ENCODE measurements at regions not wholly inside any gene's neighbourhood (a gene's known extent, or its start where the extent isn't known, plus 50 kb on each side); places are given as distances from the start of the nearest gene placed in this dataset.
A peak's percentile ranks its signal among the peaks of the same experiment; 100 is the strongest.
"Not testable (repeated sequence)": the region's sequence is repeated elsewhere in the genome, so short reads cannot be mapped to it uniquely, and the experiment has no call there.

- DNase-seq: no peak
These were observed 703.8 kb downstream of the RFPL4B start for GRCh38 chr6:113050979-113051378.

- DNase-seq: no peak
These were observed 705.4 kb downstream of the RFPL4B start for GRCh38 chr6:113052506-113052905.

GRCh38 chr6:113055061-113055460 lies 707.9 kb downstream of the RFPL4B start:
- no peak for DNase-seq

- no peak for DNase-seq
These were observed 708.9 kb downstream of the RFPL4B start for GRCh38 chr6:113055998-113056397.

GRCh38 chr6:113057567-113058053 lies 710.5 kb downstream of the RFPL4B start:
- DNase-seq: no peak

- DNase-seq: no peak
These were observed 713.5 kb downstream of the RFPL4B start for GRCh38 chr6:113060664-113061063.

DNA sequence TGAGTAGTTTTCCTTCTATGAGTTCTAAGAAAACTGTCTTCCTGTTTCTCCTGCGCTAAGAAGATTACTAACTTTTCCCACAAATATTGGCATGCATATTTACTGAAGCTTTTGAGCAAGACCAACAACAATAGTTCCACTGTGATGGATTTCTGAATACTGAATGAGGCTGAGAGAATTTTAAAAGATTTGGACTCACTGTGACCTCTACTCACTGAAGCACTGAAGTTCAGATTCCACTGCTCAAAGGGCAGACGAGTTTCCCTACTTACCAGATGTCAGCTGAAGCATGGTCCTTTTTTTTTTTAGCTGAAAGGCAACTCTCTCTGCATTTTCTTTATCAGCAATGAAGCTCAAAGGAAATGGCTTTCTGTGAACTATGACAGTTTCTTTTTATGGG lies 718.5 kb downstream of the RFPL4B start:
- DNase-seq: peak in 2 of 14 donors; percentile 2 to 3

GRCh38 chr6:113067612-113068275 lies 720.6 kb downstream of the RFPL4B start:
- DNase-seq: no peak

DNA sequence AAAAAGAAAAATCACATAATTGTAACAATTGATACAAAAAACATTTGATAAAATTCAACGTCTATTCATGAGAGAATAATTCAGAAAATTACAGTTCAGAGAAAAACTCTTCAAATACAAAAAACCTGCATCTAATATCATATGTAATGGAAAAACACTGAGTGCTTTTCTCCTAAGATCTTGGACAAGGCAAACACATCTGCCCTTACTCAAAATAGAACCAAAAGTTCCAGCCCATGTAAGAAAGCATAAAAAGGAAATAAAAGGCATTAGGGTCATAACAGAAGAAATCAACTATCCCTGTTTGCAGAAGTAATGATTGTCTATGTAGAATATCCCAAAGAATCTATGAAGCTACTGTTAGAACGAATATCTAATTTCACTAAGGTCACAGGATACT lies 721.4 kb downstream of the RFPL4B start:
- DNase-seq: no peak

DNA sequence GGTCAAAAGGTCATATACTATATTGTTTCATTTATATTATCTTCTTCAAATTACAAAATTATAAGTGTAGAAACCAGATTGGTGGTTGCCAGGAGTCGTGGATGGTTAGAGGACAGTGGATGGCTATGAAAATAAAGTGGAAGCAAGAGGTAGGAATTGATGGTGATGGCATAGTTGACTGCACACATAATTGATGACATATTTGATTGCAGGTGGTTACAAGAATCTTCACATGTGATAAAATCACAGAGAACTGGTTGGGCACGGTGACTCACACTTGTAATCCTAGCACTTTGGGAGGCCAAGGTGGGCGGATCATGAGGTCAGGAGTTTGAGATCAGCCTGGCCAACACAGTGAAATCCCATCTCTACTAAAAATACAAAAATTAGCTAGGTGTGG lies 723.6 kb downstream of the RFPL4B start:
- not testable (repeated sequence) for DNase-seq

GRCh38 chr6:113073611-113074191 lies 726.6 kb downstream of the RFPL4B start:
- DNase-seq: no peak

DNA sequence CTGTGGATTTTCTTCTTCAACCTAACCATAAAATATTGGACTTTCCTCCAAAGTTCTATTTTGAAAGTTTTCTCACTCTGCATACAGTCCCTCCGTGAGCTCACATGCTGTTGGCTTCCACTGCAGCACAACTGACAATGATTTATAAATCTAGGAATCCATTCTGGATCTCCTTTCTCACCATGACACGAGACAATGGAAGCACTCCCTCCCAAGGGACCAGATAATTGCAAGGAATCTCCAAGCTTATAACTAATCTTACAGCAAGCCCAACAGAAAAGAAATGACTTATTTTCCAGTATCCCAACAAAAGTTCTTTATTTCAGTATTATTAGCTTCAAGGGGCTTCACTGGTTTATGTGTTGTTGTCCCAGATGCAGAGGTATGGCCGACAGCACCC lies 729.0 kb downstream of the RFPL4B start:
- no peak for DNase-seq

- DNase-seq: no peak
These were observed 729.7 kb downstream of the RFPL4B start for GRCh38 chr6:113076816-113077215.

GRCh38 chr6:113077794-113078193 lies 730.7 kb downstream of the RFPL4B start:
- no peak for DNase-seq

DNA sequence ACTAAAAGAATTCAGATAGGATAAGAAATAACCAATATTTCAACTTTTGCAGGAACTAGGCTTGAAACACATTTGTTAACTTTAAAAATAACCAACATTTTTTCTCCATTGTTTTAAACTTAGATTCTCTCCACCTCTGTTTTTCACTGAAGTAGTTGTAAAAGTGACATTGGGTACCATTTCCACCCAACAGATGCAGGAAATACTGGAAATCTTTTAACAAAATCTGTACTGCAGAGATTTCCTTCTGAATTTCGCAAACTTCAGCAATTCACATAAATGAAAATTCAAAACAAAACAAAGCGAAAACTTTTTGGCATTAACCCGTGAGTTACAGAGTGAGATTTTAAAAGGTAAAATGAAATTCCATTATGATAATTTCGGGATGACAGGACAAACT lies 731.7 kb downstream of the RFPL4B start:
- DNase-seq: no peak

- DNase-seq: no peak
These were observed 735.6 kb downstream of the RFPL4B start for GRCh38 chr6:113082745-113083144.

DNA sequence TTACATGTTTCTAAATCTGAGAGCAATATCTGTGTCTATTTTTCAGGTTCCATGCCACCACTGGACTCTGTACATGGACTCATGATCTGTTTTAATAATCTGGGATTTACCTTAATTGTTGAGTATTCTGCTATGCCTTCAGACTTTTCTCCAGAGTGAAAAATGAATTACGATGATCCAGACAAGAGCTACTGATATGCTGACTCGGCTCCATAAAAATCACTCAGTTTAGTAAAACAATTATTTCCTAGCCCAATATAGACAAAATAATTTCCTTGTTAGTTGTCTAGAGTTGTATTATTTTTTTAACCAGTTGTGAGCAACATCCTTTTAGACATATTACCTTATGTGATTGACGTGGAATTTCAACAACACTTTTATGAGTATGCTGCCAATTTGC lies 736.8 kb downstream of the RFPL4B start:
- DNase-seq: no peak

- no peak for DNase-seq
These were observed 741.9 kb downstream of the RFPL4B start for GRCh38 chr6:113089056-113089455.

- DNase-seq: no peak
These were observed 745.7 kb downstream of the RFPL4B start for GRCh38 chr6:113092795-113093194.

GRCh38 chr6:113094779-113095178 lies 747.6 kb downstream of the RFPL4B start:
- DNase-seq: no peak

DNA sequence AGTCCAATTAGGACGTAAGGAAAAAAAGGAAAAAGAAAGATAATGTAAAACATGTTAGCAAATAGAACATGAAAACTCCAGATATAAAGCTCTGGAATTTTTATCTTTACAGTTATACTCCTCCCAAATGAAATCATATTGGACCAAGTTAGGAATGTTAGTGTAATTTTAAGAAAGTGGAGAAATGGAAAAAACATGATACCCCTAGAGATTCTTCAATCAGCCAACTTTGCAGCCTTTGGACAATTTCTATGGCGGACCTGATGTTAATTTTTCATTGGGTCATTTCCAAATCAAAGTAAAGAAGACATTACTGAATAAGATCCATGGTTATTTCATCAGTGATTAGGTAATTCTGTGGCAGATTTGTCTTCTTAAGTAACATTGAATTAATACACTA lies 748.7 kb downstream of the RFPL4B start:
- DNase-seq: no peak

DNA sequence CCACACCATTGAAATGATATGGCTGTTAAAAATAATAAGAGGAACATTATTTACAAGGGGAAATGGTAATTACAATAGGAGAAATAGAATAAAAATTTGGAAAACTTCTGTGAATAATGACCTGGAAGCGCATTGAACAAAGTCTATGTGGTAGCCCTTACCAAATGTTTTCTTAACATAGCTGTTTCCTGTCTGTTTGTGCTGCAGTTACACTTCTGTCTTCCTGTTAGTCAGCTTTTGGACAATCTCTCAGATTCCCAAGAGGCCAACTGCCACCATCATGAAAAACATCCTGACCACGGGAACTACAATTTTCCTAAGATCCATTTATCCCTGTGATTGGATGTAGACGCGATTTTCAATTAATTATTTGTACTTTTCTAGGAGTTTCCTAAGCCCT lies 754.4 kb upstream of the MARCKS start:
- no peak for DNase-seq

DNA sequence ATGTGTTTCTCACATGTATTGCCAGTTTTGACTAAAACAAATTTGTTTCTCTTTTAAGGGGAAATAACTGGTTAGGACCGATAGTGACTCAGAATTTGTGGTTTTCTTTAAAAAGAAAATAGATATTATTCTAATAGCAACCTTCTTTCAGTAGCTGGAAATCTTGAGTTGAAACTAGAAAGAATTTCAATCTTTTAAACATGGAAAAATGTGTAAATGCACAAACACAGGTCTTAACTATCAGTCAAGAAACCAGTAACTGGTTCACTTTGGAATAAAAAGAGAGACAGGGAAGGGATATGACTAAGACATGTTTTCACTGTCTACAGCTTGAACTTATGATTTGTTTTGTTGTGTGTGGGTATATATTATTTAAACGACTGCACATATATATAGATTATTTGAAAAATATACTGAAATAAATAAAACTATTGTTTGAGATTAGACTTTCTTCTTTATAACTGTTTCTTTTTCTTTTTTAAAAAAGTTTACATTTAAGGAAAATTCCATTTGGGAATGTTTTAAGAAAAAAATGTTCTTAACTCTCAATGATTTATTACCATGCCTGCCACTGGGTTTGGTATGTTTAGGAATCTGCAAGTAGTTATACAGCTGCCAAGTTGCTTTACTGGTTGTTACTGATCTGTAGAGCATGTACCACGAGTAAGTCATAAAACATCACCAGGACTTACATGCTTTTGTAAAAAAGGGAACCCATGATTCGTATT lies 753.3 kb upstream of the MARCKS start:
- no peak for DNase-seq

GRCh38 chr6:113104541-113104940 lies 752.6 kb upstream of the MARCKS start:
- no peak for DNase-seq

All from C1 segment of cervical spinal cord (tissue), 14 donors.